ENCODE measurements at regions not wholly inside any gene's neighbourhood (a gene's known extent, or its start where the extent isn't known, plus 50 kb on each side); places are given as distances from the start of the nearest gene placed in this dataset.
A peak's percentile ranks its signal among the peaks of the same experiment; 100 is the strongest.

- no peak for DNase-seq (ENCODE audit: low spot score)
- no peak for TF ChIP-seq CTCF (IDR thresholded peaks at IDR 0.05; ENCODE audit: extremely low read depth, missing control alignments)
Measured at GRCh38 chr4:103449296-103450023, 251.3 kb upstream of the CENPE start.

GRCh38 chr4:103445377-103445776 is 247.2 kb upstream of the CENPE start:
- DNase-seq (ENCODE audit: low spot score), result no peak
- no peak for TF ChIP-seq CTCF (IDR thresholded peaks at IDR 0.05; ENCODE audit: extremely low read depth, missing control alignments)

- no peak for DNase-seq (ENCODE audit: low spot score)
- TF ChIP-seq CTCF (IDR thresholded peaks at IDR 0.05; ENCODE audit: extremely low read depth, missing control alignments), result no peak
Measured at GRCh38 chr4:103443324-103443723, 245.2 kb upstream of the CENPE start.

- peak; percentile 17 for DNase-seq (ENCODE audit: low spot score)
- TF ChIP-seq CTCF (IDR thresholded peaks at IDR 0.05; ENCODE audit: extremely low read depth, missing control alignments), result no peak
Measured at GRCh38 chr4:103429283-103429682, 231.1 kb upstream of the CENPE start.

- DNase-seq (ENCODE audit: low spot score), result no peak
- no peak for TF ChIP-seq CTCF (IDR thresholded peaks at IDR 0.05; ENCODE audit: extremely low read depth, missing control alignments)
Measured at GRCh38 chr4:103425406-103425805, 227.3 kb upstream of the CENPE start.

- TF ChIP-seq CTCF (IDR thresholded peaks at IDR 0.05; ENCODE audit: extremely low read depth, missing control alignments), result no peak
- DNase-seq (ENCODE audit: low spot score), result no peak
Measured at GRCh38 chr4:103424853-103425252, 226.7 kb upstream of the CENPE start.

GRCh38 chr4:103423261-103423660 is 225.1 kb upstream of the CENPE start:
- no peak for TF ChIP-seq CTCF (IDR thresholded peaks at IDR 0.05; ENCODE audit: extremely low read depth, missing control alignments)
- no peak for DNase-seq (ENCODE audit: low spot score)
